ENCODE measurements at regions not wholly inside any gene's neighbourhood (a gene's known extent, or its start where the extent isn't known, plus 50 kb on each side); places are given as distances from the start of the nearest gene placed in this dataset.

GRCh38 chr2:150778828-150779227 lies 291.4 kb upstream of the RND3 start:
- ChIA-PET POLR2A (no interaction called here), CTCF (interaction anchor here (1.3 to 1.4 kb wide), 4 partner anchors 9 to 273 kb away, joined by 3 to 5 read pairs (median 4); no protein-coding TSS in a partner anchor)
- no peaks in the 10 kb centered on the region for H3K9me3 ChIP-seq (replicated peaks; ENCODE audit: control insufficient read depth, insufficient read depth, low read length)
- H3K4me3 ChIP-seq (replicated peaks in 1 of 3; ENCODE audit: insufficient read depth in 1 of 3, low read depth in 1 of 3, low read length in 3 of 3), result no peak overlapping the region
- FAIRE-seq (peak; percentile 97), DNase-seq (ENCODE audit: low read depth, low spot score) (peak; percentile 80)
- H3K27me3 ChIP-seq (ENCODE audit: control insufficient read depth in 2 of 2, insufficient read depth in 2 of 2, low read length in 2 of 2), result no peaks in the 10 kb centered on the region
- intact Hi-C loops (cut with micrococcal nuclease), result loop anchor here (10.0 kb wide), 1 partner anchor 1184 kb away; no protein-coding TSS in a partner anchor
- H3K4me2 ChIP-seq (ENCODE audit: insufficient read depth, low read length), result peak overlapping the region; percentile 20
- BruUV-seq (replicated peaks), result no TSS peak
- TF ChIP-seq MYC (IDR thresholded peaks at IDR 0.05; ENCODE audit: low read depth, low read length) (no peak), GATA2 (IDR thresholded peaks at IDR 0.05; ENCODE audit: insufficient read depth, insufficient read length, low read depth, low read length) (peak; percentile 61), POLR2AphosphoS5 (IDR thresholded peaks at IDR 0.05; ENCODE audit: insufficient read depth, low read depth, low read length) (peak; percentile 33), FOS (IDR thresholded peaks at IDR 0.05; ENCODE audit: borderline replicate concordance, insufficient read depth, low read length) (peak; percentile 10), CTCF (IDR thresholded peaks at IDR 0.05; ENCODE audit: extremely low read depth in 1 of 2, insufficient read depth in 1 of 2, low read depth in 1 of 2, low read length in 2 of 2) (no peak)
- no peaks in the 10 kb centered on the region for H3K9me1 ChIP-seq (replicated peaks; ENCODE audit: control insufficient read depth, extremely low read depth, insufficient read depth, low read length)
- no peak overlapping the region for H3K27ac ChIP-seq (ENCODE audit: insufficient read depth, low read depth, low read length)
- H3K79me2 ChIP-seq (ENCODE audit: control insufficient read depth, insufficient read depth, low read length), result no peaks in the 10 kb centered on the region
- no peaks in the 10 kb centered on the region for H3K36me3 ChIP-seq (ENCODE audit: control insufficient read depth in 2 of 2, extremely low read depth in 1 of 2, insufficient read depth in 2 of 2, low read length in 2 of 2)
- dilution Hi-C loops (cut with MboI; ENCODE audit: extremely low pct_ligation_motif_present, low sequenced_read_pairs), result no loop called here
- H3K4me1 ChIP-seq (ENCODE audit: control insufficient read depth, extremely low read depth, insufficient read depth, low read length), result peaks cover 12% of the 10 kb centered on the region
- no peaks in the 10 kb centered on the region for H4K20me1 ChIP-seq (replicated peaks; ENCODE audit: control insufficient read depth, extremely low read depth, insufficient read depth, low read length)
- no peak overlapping the region for H2AFZ ChIP-seq (ENCODE audit: low read depth, low read length)
- no peak overlapping the region for H3K9ac ChIP-seq (replicated peaks; ENCODE audit: extremely low read depth, insufficient read depth, low read length)

- no TSS peak for BruUV-seq (replicated peaks)
- Histone ChIP-seq H4K20me1 (replicated peaks; ENCODE audit: control insufficient read depth, extremely low read depth, insufficient read depth, low read length) (no peaks in the 10 kb centered on the region), H3K36me3 (ENCODE audit: control insufficient read depth in 2 of 2, extremely low read depth in 1 of 2, insufficient read depth in 2 of 2, low read length in 2 of 2) (no peaks in the 10 kb centered on the region), H3K9ac (replicated peaks; ENCODE audit: extremely low read depth, insufficient read depth, low read length) (no peak overlapping the region), H3K9me1 (replicated peaks; ENCODE audit: control insufficient read depth, extremely low read depth, insufficient read depth, low read length) (no peaks in the 10 kb centered on the region), H3K4me3 (replicated peaks in 1 of 3; ENCODE audit: insufficient read depth in 1 of 3, low read depth in 1 of 3, low read length in 3 of 3) (no peak overlapping the region), H3K9me3 (replicated peaks; ENCODE audit: control insufficient read depth, insufficient read depth, low read length) (no peaks in the 10 kb centered on the region), H3K79me2 (ENCODE audit: control insufficient read depth, insufficient read depth, low read length) (no peaks in the 10 kb centered on the region), H3K4me1 (ENCODE audit: control insufficient read depth, extremely low read depth, insufficient read depth, low read length) (no peaks in the 10 kb centered on the region), H3K27me3 (ENCODE audit: control insufficient read depth in 2 of 2, insufficient read depth in 2 of 2, low read length in 2 of 2) (no peaks in the 10 kb centered on the region), H3K27ac (ENCODE audit: insufficient read depth, low read depth, low read length) (no peak overlapping the region), H3K4me2 (ENCODE audit: insufficient read depth, low read length) (no peak overlapping the region), H2AFZ (ENCODE audit: low read depth, low read length) (no peak overlapping the region)
- intact Hi-C loops (cut with micrococcal nuclease) (no loop called here), dilution Hi-C loops (cut with MboI; ENCODE audit: extremely low pct_ligation_motif_present, low sequenced_read_pairs) (no loop called here)
- TF ChIP-seq POLR2A (IDR thresholded peaks at IDR 0.05; ENCODE audit: low read depth, low read length) (no peak), GATA2 (IDR thresholded peaks at IDR 0.05; ENCODE audit: insufficient read depth, insufficient read length, low read depth, low read length) (no peak), MAX (IDR thresholded peaks at IDR 0.05; ENCODE audit: insufficient read depth, insufficient read length) (no peak), EZH2 (IDR thresholded peaks at IDR 0.05; ENCODE audit: borderline replicate concordance, low read depth, low read length, severe bottlenecking) (no peak), POLR2AphosphoS5 (IDR thresholded peaks at IDR 0.05; ENCODE audit: insufficient read depth, low read depth, low read length) (no peak), CTCF (IDR thresholded peaks at IDR 0.05; ENCODE audit: extremely low read depth in 1 of 2, insufficient read depth in 1 of 2, low read depth in 1 of 2, low read length in 2 of 2) (no peak), FOS (IDR thresholded peaks at IDR 0.05; ENCODE audit: borderline replicate concordance, insufficient read depth, low read length) (no peak), MYC (IDR thresholded peaks at IDR 0.05; ENCODE audit: low read depth, low read length) (no peak), JUN (IDR thresholded peaks at IDR 0.05; ENCODE audit: borderline replicate concordance, insufficient read depth, insufficient read length, low read depth) (no peak)
- FAIRE-seq (no peak), DNase-seq (ENCODE audit: low read depth, low spot score) (no peak)
- ChIA-PET POLR2A (no interaction called here), CTCF (no interaction called here)
These were observed 282.0 kb upstream of the RND3 start for GRCh38 chr2:150769421-150769820.

All from endothelial cell of umbilical vein (primary cell).